Fibroblast of lung (primary cell): ENCODE measurements at regions not wholly inside any gene's neighbourhood (a gene's known extent, or its start where the extent isn't known, plus 50 kb on each side); places are given as distances from the start of the nearest gene placed in this dataset.

ENCODE experiments used
- CTCF ChIP-seq, 2 donors: IDR thresholded peaks in 1 of 2; conservative IDR thresholded peaks in 1 of 2; 1 replicate in 1 of 2; 2 replicates in 1 of 2; pipeline ENCODE4 v1.5.1; 2011 to 2012; ENCODE audit warnings: low read length in 2 of 2, control low read depth in 1 of 2, inconsistent platforms in 1 of 2, low read depth in 1 of 2, mild to moderate bottlenecking in 1 of 2
- EZH2 ChIP-seq: IDR thresholded peaks from 2 replicates; pipeline ENCODE4 v1.5.1; 2012; ENCODE audit warnings: low read length, control low read depth, mild to moderate bottlenecking; ENCODE audit errors: missing control alignments

- TF ChIP-seq CTCF (conservative IDR thresholded peaks at IDR 0.05 in 1 of 2, IDR thresholded peaks at IDR 0.05 in 1 of 2; ENCODE audit: low read depth in 1 of 2, low read length in 2 of 2) (no peak), EZH2 (no peak)
These were observed 632.5 kb downstream of the TNS3 start for GRCh38 chr7:46949270-46949931.
